ENCODE measurements at regions not wholly inside any gene's neighbourhood (a gene's known extent, or its start where the extent isn't known, plus 50 kb on each side); places are given as distances from the start of the nearest gene placed in this dataset.

- no peaks in the 10 kb centered on the region for H3K4me1 Mint-ChIP-seq (ENCODE audit: low read depth)
- no peaks in the 10 kb centered on the region for H3K36me3 Mint-ChIP-seq (ENCODE audit: low read depth)
- no peaks in the 10 kb centered on the region for H3K27me3 Mint-ChIP-seq
- no peak overlapping the region for H3K27ac Mint-ChIP-seq
- H3K9me3 Mint-ChIP-seq = no peaks in the 10 kb centered on the region
- H3K4me3 Mint-ChIP-seq = no peak overlapping the region
These were observed 129.6 kb downstream of the PAPOLA start for GRCh38 chr14:96631621-96632362.

DNA sequence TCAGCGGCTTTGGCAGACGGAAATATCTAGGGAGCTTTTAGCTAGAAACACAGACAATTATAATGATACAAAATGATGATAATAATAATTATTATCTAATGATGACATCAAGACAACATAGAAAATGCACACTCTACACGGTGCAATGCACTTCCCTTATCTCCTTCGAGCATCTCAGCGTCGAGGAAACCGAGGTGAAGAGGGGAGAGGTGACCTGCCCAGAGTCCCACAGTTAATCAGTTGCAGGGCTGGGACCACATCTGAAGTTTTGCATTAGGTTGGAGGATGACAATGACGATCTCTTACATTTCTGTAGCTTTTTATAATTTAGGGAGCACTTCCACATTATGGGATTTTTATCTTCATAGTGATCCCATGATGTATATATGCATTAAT is 130.2 kb downstream of the PAPOLA start:
- no peak overlapping the region for H3K4me3 Mint-ChIP-seq
- H3K36me3 Mint-ChIP-seq (ENCODE audit: low read depth) = no peaks in the 10 kb centered on the region
- H3K4me1 Mint-ChIP-seq (ENCODE audit: low read depth) = no peaks in the 10 kb centered on the region
- H3K27ac Mint-ChIP-seq = no peak overlapping the region
- no peaks in the 10 kb centered on the region for H3K27me3 Mint-ChIP-seq
- no peaks in the 10 kb centered on the region for H3K9me3 Mint-ChIP-seq

- H3K9me3 Mint-ChIP-seq = no peaks in the 10 kb centered on the region
- no peak overlapping the region for H3K27ac Mint-ChIP-seq
- H3K4me1 Mint-ChIP-seq (ENCODE audit: low read depth) = no peaks in the 10 kb centered on the region
- H3K4me3 Mint-ChIP-seq = no peak overlapping the region
- no peaks in the 10 kb centered on the region for H3K36me3 Mint-ChIP-seq (ENCODE audit: low read depth)
- no peaks in the 10 kb centered on the region for H3K27me3 Mint-ChIP-seq
These were observed 130.9 kb downstream of the PAPOLA start for GRCh38 chr14:96633096-96633495.

GRCh38 chr14:96634481-96634880 is 132.3 kb downstream of the PAPOLA start:
- no peak overlapping the region for H3K27ac Mint-ChIP-seq
- no peaks in the 10 kb centered on the region for H3K27me3 Mint-ChIP-seq
- H3K36me3 Mint-ChIP-seq (ENCODE audit: low read depth) = no peaks in the 10 kb centered on the region
- H3K4me3 Mint-ChIP-seq = no peak overlapping the region
- H3K9me3 Mint-ChIP-seq = no peaks in the 10 kb centered on the region
- H3K4me1 Mint-ChIP-seq (ENCODE audit: low read depth) = no peaks in the 10 kb centered on the region

GRCh38 chr14:96634896-96635295 is 132.7 kb downstream of the PAPOLA start:
- H3K4me1 Mint-ChIP-seq (ENCODE audit: low read depth) = no peaks in the 10 kb centered on the region
- no peaks in the 10 kb centered on the region for H3K9me3 Mint-ChIP-seq
- H3K27ac Mint-ChIP-seq = no peak overlapping the region
- no peak overlapping the region for H3K4me3 Mint-ChIP-seq
- no peaks in the 10 kb centered on the region for H3K36me3 Mint-ChIP-seq (ENCODE audit: low read depth)
- H3K27me3 Mint-ChIP-seq = no peaks in the 10 kb centered on the region

GRCh38 chr14:96635850-96636249 is 133.7 kb downstream of the PAPOLA start:
- no peak overlapping the region for H3K4me3 Mint-ChIP-seq
- H3K27me3 Mint-ChIP-seq = no peaks in the 10 kb centered on the region

DNA sequence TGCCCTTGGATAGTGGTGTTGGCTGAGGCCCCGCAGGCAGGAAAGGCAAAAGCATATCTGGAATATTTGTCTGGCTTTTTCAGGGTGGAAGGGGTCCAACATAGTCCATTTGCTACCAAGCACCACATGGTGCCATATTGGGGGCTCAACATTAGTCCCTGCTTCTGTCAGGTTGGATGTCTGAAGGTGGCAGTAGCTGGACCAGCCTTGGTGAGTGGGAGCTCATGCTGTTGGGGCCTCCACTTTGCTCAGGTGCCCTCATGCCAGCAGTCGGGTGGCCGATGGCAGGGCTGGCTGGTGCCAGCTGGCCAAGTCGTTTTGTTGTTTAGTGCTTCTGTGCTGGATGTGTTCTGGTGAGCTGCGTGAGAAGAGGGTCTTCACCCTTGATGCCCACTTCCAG is 135.3 kb downstream of the PAPOLA start:
- no peaks in the 10 kb centered on the region for H3K36me3 Mint-ChIP-seq (ENCODE audit: low read depth)
- H3K27ac Mint-ChIP-seq = no peak overlapping the region
- no peaks in the 10 kb centered on the region for H3K9me3 Mint-ChIP-seq
- no peaks in the 10 kb centered on the region for H3K4me1 Mint-ChIP-seq (ENCODE audit: low read depth)
- no peak overlapping the region for H3K4me3 Mint-ChIP-seq
- H3K27me3 Mint-ChIP-seq = no peaks in the 10 kb centered on the region

More at GRCh38 chr14:96635850-96636249, 133.7 kb downstream of the PAPOLA start:
- H3K9me3 Mint-ChIP-seq = no peaks in the 10 kb centered on the region
- H3K36me3 Mint-ChIP-seq (ENCODE audit: low read depth) = no peaks in the 10 kb centered on the region
- no peaks in the 10 kb centered on the region for H3K4me1 Mint-ChIP-seq (ENCODE audit: low read depth)
- no peak overlapping the region for H3K27ac Mint-ChIP-seq

- Mint-ChIP-seq H3K27me3 (no peaks in the 10 kb centered on the region), H3K9me3 (no peaks in the 10 kb centered on the region), H3K4me1 (ENCODE audit: low read depth) (no peaks in the 10 kb centered on the region), H3K4me3 (no peak overlapping the region), H3K27ac (no peak overlapping the region), H3K36me3 (ENCODE audit: low read depth) (no peaks in the 10 kb centered on the region)
These were observed 136.1 kb downstream of the PAPOLA start for GRCh38 chr14:96638041-96638855.

GRCh38 chr14:96639550-96639949 is 137.4 kb downstream of the PAPOLA start:
- no peaks in the 10 kb centered on the region for H3K9me3 Mint-ChIP-seq
- no peaks in the 10 kb centered on the region for H3K36me3 Mint-ChIP-seq (ENCODE audit: low read depth)
- H3K27me3 Mint-ChIP-seq = no peaks in the 10 kb centered on the region
- no peak overlapping the region for H3K4me3 Mint-ChIP-seq
- no peaks in the 10 kb centered on the region for H3K4me1 Mint-ChIP-seq (ENCODE audit: low read depth)
- no peak overlapping the region for H3K27ac Mint-ChIP-seq

DNA sequence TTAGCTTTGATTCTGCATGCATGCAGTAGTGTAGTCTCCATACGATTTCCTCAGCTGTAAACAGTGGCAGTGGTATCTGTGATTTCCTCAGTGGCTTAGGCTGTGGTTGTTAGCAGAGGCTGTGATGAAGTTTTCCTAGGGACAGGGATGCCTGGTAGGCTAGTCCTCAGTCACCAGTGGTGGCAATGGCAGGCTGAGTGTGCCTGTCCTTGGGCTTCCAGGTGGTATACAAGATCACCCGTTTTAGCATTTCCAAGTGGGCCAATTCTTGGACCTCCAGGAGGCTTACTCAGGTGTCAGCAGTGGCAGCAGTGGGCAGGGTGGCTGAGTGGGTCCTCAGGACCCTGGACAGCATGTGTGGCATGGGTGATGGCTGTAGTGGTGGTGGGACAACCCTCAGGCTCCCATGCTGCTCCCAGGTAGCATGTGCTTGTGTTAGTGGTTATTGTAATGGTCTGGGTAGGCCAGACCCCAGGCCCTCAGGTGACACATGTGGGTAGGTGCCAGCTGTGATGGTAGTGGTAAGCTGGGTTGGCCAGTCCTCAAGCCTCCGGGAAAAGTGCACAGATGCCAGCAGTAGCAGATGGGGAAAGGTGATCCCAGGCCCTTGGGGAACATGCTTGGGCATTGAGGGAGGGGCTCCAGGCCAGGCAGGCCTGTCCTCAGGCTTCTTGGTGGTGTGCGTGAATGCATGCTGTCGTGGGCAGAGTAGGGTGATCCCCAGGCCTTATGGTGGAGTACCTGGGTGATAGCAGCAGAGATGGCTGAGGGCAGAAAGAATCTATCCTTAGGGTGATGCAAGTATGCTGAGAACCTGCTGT is 146.5 kb downstream of the PAPOLA start:
- Mint-ChIP-seq H3K4me3 (no peak overlapping the region), H3K27ac (no peak overlapping the region), H3K9me3 (peaks cover 13% of the 10 kb centered on the region), H3K27me3 (peaks cover 27% of the 10 kb centered on the region), H3K36me3 (ENCODE audit: low read depth) (peaks cover 7% of the 10 kb centered on the region), H3K4me1 (ENCODE audit: low read depth) (no peaks in the 10 kb centered on the region)

GRCh38 chr14:96649327-96649601 is 147.1 kb downstream of the PAPOLA start:
- no peak overlapping the region for H3K27ac Mint-ChIP-seq
- H3K27me3 Mint-ChIP-seq = peaks cover 27% of the 10 kb centered on the region
- peaks cover 13% of the 10 kb centered on the region for H3K9me3 Mint-ChIP-seq
- no peak overlapping the region for H3K4me3 Mint-ChIP-seq
- peaks cover 7% of the 10 kb centered on the region for H3K36me3 Mint-ChIP-seq (ENCODE audit: low read depth)
- no peaks in the 10 kb centered on the region for H3K4me1 Mint-ChIP-seq (ENCODE audit: low read depth)

DNA sequence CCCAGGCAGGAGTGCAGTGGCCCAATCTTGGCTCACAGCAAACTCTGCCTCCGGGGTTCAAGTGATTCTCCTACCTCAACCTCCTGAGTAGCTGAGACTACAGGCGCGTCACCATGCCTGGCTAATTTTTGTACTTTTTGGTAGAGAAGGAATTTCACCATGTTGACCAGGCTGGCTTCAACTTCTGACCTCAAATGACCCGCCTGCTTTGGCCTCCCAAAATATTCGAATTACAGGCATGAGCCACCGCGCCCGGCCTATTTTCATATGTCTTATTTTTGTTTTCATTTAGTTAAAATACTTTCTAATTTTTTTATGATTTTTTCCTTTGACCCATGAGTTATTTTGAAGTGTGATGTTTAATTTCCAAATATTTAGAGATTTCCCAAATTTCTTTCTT is 143.6 kb upstream of the VRK1 start:
- Mint-ChIP-seq H3K9me3 (peaks cover 6% of the 10 kb centered on the region), H3K27me3 (peaks cover 33% of the 10 kb centered on the region), H3K36me3 (ENCODE audit: low read depth) (no peaks in the 10 kb centered on the region)

DNA sequence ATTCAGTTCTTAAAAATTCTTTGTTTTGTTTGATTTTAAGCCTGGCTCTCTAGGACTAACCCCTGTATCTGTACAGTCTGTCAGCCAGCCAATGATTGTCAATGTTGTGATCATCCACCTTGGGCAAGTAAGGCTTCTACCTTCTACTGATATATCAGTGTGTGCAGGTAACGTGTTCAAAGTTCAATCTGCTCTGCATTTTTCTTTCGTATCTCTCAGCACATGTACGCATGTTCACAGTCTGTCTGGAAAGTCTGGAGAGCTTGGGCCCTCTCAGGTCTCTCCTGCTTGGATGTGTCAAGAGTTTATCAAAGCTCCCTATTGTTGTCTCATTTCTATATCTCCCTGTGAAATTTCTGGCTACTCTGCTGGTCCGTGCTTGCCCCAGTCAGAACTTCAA is 138.6 kb upstream of the VRK1 start:
- H3K9me3 Mint-ChIP-seq = peaks cover 10% of the 10 kb centered on the region
- H3K36me3 Mint-ChIP-seq (ENCODE audit: low read depth) = no peaks in the 10 kb centered on the region
- H3K4me1 Mint-ChIP-seq (ENCODE audit: low read depth) = no peaks in the 10 kb centered on the region
- H3K4me3 Mint-ChIP-seq = no peak overlapping the region
- peaks cover 51% of the 10 kb centered on the region for H3K27me3 Mint-ChIP-seq
- no peak overlapping the region for H3K27ac Mint-ChIP-seq

More for the DNA sequence above, 143.6 kb upstream of the VRK1 start:
- Mint-ChIP-seq H3K4me1 (ENCODE audit: low read depth) (no peaks in the 10 kb centered on the region), H3K27ac (no peak overlapping the region), H3K4me3 (no peak overlapping the region)

- Mint-ChIP-seq H3K9me3 (peaks cover 10% of the 10 kb centered on the region), H3K27me3 (peaks cover 54% of the 10 kb centered on the region), H3K4me3 (no peak overlapping the region), H3K4me1 (ENCODE audit: low read depth) (no peaks in the 10 kb centered on the region), H3K36me3 (ENCODE audit: low read depth) (no peaks in the 10 kb centered on the region), H3K27ac (no peak overlapping the region)
These were observed 137.1 kb upstream of the VRK1 start for GRCh38 chr14:96660123-96660522.

- H3K27ac Mint-ChIP-seq = no peak overlapping the region
- no peaks in the 10 kb centered on the region for H3K36me3 Mint-ChIP-seq (ENCODE audit: low read depth)
- H3K9me3 Mint-ChIP-seq = peaks cover 5% of the 10 kb centered on the region
- H3K4me1 Mint-ChIP-seq (ENCODE audit: low read depth) = no peaks in the 10 kb centered on the region
- no peak overlapping the region for H3K4me3 Mint-ChIP-seq
- H3K27me3 Mint-ChIP-seq = peaks cover 51% of the 10 kb centered on the region
These were observed 136.5 kb upstream of the VRK1 start for GRCh38 chr14:96660667-96661066.

All from stimulated activated naive CD8-positive, alpha-beta T cell treated with anti-CD3 and anti-CD28 coated beads, Interleukin-15, Interleukin-2, amounts not matched to agents 100 ng/mL and 50 ng/mL, for 24 hours (primary cell).